Superior temporal gyrus (tissue), 1 donor: ENCODE measurements at regions not wholly inside any gene's neighbourhood (a gene's known extent, or its start where the extent isn't known, plus 50 kb on each side); places are given as distances from the start of the nearest gene placed in this dataset.
"Not testable (repeated sequence)": the region's sequence is repeated elsewhere in the genome, so short reads cannot be mapped to it uniquely, and the experiment has no call there.

ENCODE experiments used
- DNase-seq: peaks from one replicate; pipeline ENCODE4 v3.0.0-alpha.2; 2016; ENCODE audit errors: extremely low spot score

GRCh38 chr15:66864871-66865281 is 162.8 kb downstream of the SMAD6 start:
- no peak for DNase-seq

- DNase-seq: no peak
These were observed 163.9 kb downstream of the SMAD6 start for GRCh38 chr15:66865622-66866611.

- DNase-seq: no peak
These were observed 164.6 kb downstream of the SMAD6 start for GRCh38 chr15:66866656-66867055.

GRCh38 chr15:66868918-66869317 is 166.9 kb downstream of the SMAD6 start:
- DNase-seq: no peak

GRCh38 chr15:66870880-66871388 is 168.9 kb downstream of the SMAD6 start:
- no peak for DNase-seq

- no peak for DNase-seq
These were observed 170.4 kb downstream of the SMAD6 start for GRCh38 chr15:66872405-66872804.

GRCh38 chr15:66873331-66873730 is 171.3 kb downstream of the SMAD6 start:
- not testable (repeated sequence) for DNase-seq

- no peak for DNase-seq
These were observed 171.8 kb downstream of the SMAD6 start for GRCh38 chr15:66873856-66874255.

GRCh38 chr15:66875588-66876420 is 173.8 kb downstream of the SMAD6 start:
- DNase-seq: no peak

GRCh38 chr15:66876421-66876730 is 174.3 kb downstream of the SMAD6 start:
- DNase-seq: no peak

- DNase-seq: no peak
These were observed 174.9 kb downstream of the SMAD6 start for GRCh38 chr15:66876731-66877476.

GRCh38 chr15:66877477-66878271 is 175.6 kb downstream of the SMAD6 start:
- no peak for DNase-seq

GRCh38 chr15:66878761-66879160 is 176.7 kb downstream of the SMAD6 start:
- DNase-seq: no peak

- DNase-seq: no peak
These were observed 177.7 kb downstream of the SMAD6 start for GRCh38 chr15:66879531-66880368.

- no peak for DNase-seq
These were observed 178.5 kb downstream of the SMAD6 start for GRCh38 chr15:66880380-66881155.

GRCh38 chr15:66881173-66881905 is 179.3 kb downstream of the SMAD6 start:
- DNase-seq: no peak

- DNase-seq: no peak
These were observed 180.4 kb downstream of the SMAD6 start for GRCh38 chr15:66882251-66883020.
